Activated naive CD4-positive, alpha-beta T cell (primary cell): ENCODE measurements at regions not wholly inside any gene's neighbourhood (a gene's known extent, or its start where the extent isn't known, plus 50 kb on each side); places are given as distances from the start of the nearest gene placed in this dataset.

Experiments
- DNase-seq, 4 experiments: peaks; one replicate each; lab custom pipeline; 2025; lab: John Stamatoyannopoulos, UW

GRCh38 chr2:118274841-118275510 is 186.7 kb downstream of the INSIG2 start:
- DNase-seq, result no peak

DNA sequence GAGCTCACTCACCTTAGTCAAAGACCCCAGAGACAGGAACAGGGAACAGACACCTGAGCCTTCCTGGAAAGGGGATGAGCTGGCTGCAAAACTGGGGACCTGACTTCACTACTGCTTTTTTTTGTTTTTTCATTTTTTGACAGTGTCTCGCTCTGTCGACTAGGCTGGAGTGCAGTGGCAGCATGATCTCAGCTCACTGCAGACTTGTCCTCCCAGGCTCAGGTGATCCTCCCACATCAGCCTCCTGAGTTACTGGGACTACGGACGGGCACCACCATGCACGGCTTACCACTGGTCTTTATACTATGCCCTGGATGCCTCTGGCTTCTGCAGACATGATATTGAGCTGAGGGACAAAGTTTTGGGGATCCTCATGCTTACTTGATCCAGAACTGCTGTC is 184.1 kb downstream of the INSIG2 start:
- DNase-seq, result no peak

DNA sequence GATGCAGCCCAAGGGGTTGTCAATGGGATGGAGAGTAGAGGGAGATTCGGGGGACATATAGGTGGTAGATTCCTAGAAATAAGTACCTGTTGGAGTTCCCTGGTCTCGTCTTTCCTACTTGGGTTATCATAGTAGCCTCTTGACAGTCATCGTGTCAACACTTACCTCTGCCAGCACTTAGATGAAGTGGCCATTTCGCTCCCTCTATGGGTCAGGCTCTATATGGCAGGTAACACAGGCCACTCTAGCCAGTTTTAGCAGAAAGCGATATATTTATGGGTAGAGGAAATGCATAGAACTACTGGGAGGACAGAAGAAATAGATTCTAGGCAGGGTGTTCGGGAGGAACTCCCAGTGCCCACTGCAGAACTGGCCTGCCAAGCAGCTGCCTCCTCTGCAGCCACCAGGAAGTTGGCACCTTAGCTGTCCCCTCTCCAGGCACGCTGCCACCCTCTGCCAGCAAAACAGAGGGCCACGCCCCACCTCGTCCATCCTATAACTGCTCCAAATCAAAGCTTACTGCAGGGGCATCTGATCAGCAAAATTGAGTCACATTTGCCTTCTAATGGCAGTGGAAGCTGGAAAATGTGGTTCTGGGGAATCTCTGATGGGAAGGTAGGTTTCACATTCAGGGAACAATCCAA is 181.3 kb downstream of the INSIG2 start:
- DNase-seq, result no peak

GRCh38 chr2:118268268-118268667 is 180.0 kb downstream of the INSIG2 start:
- DNase-seq, result no peak

DNA sequence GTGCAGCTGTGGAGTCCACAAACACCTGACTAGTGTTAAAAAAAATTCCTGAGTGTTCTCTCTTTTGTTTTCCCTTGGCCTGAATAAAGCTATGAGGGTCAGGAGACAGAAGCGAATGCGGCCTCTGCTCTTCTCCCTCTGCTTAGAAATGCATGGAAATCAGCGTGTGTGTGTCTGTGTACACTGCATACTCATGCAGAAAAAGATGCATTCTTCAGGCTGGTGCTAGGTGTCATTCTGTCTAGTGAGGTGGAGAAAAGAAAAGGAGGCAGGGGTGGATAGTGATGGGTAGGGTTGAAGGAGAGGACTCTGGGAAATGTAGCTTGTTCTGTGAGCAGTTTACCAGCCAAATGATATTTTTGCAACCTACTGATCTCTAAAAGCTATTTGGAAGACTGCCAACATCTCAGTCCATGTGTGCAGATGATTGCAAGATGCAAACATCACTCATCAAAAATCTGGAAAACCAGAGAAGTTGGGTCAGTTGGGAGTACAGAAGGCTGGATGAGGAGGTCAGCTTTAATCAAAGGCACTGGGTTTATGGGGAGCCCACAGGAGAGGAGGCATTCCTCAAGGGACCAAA is 177.7 kb downstream of the INSIG2 start:
- no peak for DNase-seq

DNA sequence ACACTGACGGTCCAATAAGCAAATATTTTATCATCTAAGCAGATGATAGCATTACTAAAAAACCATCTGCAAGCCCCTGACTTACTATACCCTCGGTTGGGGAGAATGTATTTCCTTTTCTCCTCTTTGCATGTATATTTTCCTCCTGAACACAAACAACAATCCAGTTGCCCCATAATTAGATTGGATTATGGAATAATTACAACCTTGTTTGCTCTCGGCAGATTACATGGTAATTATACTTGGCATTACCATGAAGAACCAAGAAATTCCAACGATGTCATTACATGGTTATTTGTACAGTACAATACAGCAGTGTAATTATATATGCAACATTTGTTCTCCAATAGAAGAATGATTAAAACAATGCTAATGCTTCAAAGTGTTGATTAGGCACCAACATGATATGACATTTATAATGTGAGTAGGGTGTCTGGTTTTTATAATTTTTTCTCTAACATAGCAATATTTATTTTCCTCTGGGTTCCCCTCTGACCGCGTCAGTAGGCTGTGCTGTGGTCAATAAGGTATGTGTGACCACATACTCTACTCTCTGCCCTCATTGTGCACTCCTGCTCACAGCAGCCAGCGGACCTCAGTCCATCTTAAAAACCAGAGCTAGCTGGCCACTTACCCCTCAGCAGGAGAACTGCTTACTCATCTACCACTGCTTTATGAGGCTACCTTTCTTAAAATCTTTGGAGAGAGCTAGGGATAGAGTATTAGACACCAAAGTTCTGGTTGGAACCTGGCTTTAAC is 176.1 kb downstream of the INSIG2 start:
- DNase-seq, result no peak

- DNase-seq, result no peak
These were observed 169.4 kb downstream of the INSIG2 start for GRCh38 chr2:118257696-118258095.

- no peak for DNase-seq
These were observed 167.6 kb downstream of the INSIG2 start for GRCh38 chr2:118255771-118256372.

GRCh38 chr2:118255301-118255700 is 167.0 kb downstream of the INSIG2 start:
- no peak for DNase-seq

- DNase-seq, result no peak
These were observed 165.8 kb downstream of the INSIG2 start for GRCh38 chr2:118254116-118254515.

- DNase-seq, result no peak
These were observed 163.2 kb downstream of the INSIG2 start for GRCh38 chr2:118251427-118251826.

DNA sequence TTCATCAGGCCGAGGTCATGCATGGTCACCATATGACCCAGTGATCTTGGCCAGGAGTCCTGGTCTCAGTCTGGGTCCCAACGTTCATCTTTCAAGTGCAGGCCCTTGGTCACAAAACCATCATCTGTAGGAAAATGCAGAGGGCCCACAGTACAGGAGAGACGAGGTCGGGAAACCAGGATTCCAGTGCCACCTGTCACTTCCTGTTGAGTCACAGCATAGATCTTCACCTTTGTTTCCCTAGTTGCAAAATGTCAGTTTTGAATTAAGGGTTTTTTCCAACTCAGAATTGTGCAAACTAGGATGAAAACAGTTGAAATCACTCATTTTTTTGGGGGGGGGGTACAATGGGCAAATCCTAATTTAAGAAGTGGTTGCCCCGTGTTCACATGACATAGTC is 162.2 kb downstream of the INSIG2 start:
- no peak for DNase-seq

DNA sequence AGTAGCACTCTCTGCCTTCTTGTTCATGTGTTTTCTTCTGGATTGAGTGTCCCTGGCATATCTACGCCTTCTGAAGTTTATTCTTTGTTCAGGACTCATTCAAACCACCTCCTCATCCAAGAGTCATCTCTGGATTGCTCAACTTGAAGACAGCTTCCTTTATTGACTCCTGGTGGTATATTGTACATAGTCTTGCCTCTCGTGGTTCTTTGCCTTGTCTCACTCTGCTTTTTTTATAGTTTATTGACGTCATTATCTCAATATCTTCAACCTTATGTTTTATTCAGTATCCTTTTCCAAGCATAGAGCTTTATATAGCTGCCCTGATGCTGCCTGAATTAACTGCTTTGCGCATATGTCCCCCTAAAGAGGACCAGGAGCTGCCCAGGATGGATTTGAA is 161.7 kb downstream of the INSIG2 start:
- no peak for DNase-seq

GRCh38 chr2:118249531-118249930 is 161.3 kb downstream of the INSIG2 start:
- DNase-seq, result no peak

DNA sequence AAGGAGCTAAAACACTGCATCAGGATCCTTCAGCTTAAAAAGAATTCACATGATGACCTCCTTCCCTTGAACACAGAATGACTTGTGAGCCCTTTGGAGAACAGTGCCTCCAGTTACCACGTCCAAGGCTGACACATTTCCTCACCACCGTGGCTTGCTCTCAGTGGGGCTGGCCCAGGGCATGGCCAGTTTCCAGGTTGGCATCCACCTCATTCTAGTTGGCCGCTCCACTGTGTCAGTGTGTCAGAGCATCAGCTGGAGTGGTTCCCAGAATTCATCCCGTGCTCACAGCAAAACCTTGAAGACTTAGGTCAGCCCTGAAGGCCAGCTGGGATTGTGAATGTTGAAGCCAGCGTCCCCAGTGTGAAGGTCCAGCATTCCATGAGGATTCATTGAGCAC is 158.5 kb downstream of the INSIG2 start:
- no peak for DNase-seq

- DNase-seq, result no peak
These were observed 157.8 kb downstream of the INSIG2 start for GRCh38 chr2:118246079-118246478.

DNA sequence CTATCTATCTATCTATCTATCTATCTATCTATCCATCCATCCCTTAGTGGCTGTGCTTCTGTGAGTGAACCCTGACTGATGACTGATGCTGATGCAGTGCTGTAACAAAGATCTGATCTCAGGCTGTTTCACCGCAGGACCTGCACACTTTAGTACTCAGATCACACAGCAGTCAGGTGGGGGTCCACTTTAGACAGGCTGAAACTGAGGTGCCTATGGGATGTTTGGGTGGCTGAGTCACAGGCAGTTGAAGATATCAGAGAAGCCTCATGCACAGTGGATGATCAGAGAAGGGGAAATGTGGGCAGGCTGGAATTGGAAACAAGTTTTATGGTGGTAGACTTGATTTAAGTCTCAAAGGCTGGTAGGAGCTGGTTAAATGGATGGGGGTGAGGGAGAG is 156.4 kb downstream of the INSIG2 start:
- DNase-seq, result no peak

GRCh38 chr2:118243031-118243430 is 154.8 kb downstream of the INSIG2 start:
- DNase-seq, result no peak

DNA sequence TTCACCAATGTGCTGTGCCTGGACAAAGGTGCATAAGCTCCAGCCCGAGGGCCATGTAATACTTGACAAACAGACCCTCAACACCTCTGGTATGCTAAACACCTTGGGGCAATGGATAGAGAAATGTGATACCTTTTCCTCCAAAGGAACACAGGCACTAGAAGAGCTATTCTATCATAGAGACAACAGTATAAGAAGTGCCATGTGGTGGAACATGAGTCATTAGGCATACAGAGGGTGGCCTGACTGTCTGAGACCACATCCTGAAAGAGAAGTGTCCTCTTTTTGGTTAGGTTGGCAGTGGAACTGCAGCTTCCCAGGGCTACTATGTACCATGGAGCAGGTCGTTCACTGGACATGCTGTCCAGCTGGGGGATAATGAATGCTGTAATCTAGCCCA is 153.9 kb downstream of the INSIG2 start:
- no peak for DNase-seq

DNA sequence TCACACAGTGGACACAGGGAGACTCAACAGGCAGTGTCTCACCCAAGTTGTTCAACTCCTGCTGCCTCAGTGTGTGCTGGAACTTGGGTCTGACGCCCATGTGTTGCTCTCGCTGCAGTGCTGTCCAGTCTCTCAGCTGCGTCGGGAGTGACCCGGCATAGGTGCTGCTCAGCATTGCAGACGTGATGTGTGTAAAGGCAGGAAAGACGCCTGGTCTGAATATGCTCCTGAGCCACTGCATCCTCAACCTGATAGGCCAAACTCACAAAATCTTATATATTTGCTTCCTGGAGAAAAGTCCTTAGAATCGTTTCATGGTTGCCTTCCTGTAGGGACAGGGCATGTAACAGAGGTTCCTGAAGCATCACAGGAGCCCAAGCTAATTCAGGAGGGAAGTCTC is 152.9 kb downstream of the INSIG2 start:
- DNase-seq, result no peak

- no peak for DNase-seq
These were observed 152.0 kb downstream of the INSIG2 start for GRCh38 chr2:118240276-118240675.

- DNase-seq, result no peak
These were observed 151.0 kb downstream of the INSIG2 start for GRCh38 chr2:118239284-118239683.

DNA sequence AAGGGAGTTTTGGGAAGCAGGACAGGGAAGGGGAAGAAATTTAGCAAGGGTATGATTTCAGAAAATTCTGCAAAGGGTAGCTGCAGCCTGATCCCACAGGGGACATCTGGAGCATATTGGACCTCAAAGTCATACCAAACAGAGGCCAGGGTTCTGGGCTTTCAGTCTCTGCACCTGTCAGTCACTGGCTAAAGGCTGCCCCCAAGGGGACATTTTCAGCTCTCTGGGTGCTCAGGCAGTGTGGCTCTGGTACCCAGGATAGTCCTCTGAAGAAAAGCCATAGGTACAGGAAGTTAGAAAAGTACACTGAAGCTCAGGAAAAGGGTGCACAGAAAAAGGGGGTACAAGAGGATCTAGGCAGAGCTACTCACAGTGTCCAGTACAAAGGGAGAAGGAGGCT is 149.2 kb downstream of the INSIG2 start:
- no peak for DNase-seq
